Stimulated activated CD8-positive, alpha-beta memory T cell treated with anti-CD3 and anti-CD28 coated beads, Interleukin-2, amount 100 ng/mL, for 48 hours (primary cell): ENCODE measurements at regions not wholly inside any gene's neighbourhood (a gene's known extent, or its start where the extent isn't known, plus 50 kb on each side); places are given as distances from the start of the nearest gene placed in this dataset.

Source experiments
- DNase-seq, 2 donors: peaks; one replicate each; pipeline ENCODE4 v3.0.0-alpha.2; 2020; ENCODE audit warnings: low read depth in 2 of 2

DNA sequence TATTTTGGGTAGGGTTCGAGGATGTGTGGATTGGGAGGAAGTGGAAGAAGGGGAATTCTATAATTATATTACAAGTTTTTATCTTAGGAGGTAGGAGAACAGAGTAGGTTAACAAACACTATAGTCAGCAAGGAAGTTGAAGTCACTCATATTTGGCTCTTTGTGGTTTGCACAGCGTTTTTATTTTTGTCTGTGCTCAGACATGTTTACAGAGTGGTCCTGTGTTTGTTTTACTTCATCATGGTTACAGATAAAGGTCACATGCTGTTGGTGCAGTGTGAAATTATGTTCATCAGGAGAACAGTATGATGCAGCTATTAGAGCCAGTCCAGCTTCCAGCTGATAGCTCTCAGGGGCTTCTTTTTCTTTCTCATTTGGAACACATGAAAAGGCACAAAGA, 299.9 kb upstream of the SFRP2 start:
- DNase-seq, result no peak

- no peak for DNase-seq
Measured at GRCh38 chr4:154086247-154086646, 297.4 kb upstream of the SFRP2 start.

DNA sequence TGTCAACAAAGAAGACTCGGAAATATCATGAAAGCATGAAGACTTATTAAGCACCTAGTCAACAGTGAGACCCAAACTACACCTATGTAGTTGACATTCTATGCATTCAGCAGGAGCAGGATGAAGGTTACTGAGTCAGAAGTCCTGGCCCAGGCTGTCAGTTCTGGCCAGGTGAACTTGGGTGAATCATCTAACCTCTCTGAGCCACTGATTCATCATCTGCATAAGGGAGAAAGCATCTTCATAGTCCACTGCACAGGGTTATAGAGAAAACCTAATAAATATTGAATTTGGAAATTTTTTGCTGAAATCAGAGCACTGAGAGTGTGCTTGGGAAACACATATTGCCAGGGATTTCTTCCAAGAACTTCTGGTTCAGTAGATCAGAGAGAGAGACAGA, 296.0 kb upstream of the SFRP2 start:
- DNase-seq, result no peak

DNA sequence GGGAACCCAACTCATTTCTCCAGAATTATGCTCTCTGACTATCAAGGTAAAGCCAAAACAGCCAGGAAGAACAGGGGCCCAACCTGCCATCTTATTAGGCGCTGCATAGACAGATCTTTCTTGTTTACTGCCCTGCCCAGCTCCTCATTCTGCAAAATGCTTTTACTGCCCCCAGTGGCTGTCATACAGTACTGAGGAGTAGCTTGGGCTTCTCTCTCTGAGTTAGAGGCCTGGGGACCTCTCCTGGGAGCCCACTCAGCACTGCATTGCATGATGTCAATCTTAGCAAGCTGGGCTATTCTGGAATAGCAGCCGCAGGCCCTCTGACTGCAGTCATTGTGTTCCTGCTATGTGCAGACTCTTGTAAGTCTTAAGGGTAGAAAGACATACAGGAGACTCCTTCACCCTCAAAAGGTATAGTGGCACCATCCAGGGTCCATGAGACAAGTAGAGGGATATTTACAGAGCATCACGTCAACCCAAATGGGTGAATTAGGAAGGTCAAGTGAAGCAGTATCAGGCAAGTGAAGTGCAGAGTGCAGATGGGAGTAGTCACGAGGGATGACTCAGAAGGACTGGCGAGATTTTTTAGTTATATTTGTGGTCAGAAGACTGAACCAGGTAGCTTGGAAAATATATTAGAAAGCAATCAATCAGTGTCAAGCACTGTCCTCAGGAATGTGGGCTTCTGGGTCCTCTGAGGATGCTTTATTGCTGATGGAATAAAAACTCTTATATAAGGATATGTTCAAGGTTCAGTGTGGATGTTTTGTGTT, 294.1 kb upstream of the SFRP2 start:
- DNase-seq, result no peak

GRCh38 chr4:154081391-154081790, 292.5 kb upstream of the SFRP2 start:
- DNase-seq, result no peak

GRCh38 chr4:154078504-154079350, 289.8 kb upstream of the SFRP2 start:
- no peak for DNase-seq

- no peak for DNase-seq
Measured at GRCh38 chr4:154076921-154077320, 288.0 kb upstream of the SFRP2 start.

- no peak for DNase-seq
Measured at GRCh38 chr4:154073107-154073822, 284.4 kb upstream of the SFRP2 start.

DNA sequence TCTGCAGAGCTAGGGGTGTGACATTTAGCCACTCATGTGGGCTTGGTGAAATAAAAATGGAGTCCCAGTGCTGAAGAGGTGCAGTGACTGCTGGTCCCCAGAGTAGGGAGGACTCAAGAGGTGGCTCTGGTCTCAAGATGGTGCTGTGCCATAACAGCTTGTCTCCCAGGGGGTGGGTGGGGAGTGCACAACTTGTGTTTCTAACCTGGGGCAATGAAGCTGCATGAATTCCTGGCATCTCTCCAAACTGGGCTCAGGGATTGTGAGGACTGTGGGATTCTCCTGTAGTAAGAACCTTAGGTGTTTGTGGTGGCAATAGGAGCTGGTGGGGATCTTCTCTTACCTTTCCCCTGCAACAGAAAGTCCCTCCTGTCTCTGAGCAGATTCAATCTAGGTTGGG, 278.9 kb upstream of the SFRP2 start:
- DNase-seq, result no peak

DNA sequence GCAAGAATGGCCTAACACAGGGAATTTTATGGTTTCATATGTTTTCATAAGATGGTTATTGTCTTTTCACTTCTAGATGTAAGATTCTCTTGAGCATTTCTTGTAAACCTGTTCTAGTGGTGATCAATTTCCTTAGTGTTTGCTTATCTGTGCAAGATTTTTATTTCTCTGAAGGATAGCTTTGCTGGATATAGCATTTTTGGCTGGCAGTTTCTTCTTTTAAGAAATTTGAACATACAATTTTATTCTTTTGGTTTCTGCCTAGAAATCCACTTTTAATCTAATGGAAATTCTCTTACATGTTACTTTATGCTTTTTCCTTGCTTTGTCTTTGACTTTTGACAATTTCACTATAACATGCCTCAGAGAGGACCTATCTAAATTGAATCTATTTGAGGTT, 276.5 kb upstream of the SFRP2 start:
- no peak for DNase-seq

DNA sequence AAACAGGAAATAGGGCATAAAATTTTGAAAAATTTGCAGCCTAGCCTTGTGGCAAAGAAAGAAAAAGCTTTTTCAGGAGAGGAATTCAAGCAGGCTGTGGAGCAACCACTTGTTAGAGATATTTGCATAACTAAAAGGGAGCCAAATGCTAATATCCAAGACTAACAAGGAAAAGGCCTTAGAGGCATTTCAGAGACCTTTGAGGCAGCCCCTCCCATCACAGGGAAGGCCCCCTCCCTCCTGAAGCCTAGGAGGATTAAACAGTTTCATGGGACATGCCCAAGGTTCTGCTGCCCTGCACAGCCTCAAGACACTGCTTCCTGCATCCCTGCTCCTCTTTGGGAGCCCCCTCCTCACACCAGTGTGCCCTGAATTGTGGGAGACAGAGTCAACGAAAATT, 275.4 kb upstream of the SFRP2 start:
- DNase-seq, result no peak

GRCh38 chr4:154049457-154050181, 260.7 kb upstream of the SFRP2 start:
- no peak for DNase-seq

DNA sequence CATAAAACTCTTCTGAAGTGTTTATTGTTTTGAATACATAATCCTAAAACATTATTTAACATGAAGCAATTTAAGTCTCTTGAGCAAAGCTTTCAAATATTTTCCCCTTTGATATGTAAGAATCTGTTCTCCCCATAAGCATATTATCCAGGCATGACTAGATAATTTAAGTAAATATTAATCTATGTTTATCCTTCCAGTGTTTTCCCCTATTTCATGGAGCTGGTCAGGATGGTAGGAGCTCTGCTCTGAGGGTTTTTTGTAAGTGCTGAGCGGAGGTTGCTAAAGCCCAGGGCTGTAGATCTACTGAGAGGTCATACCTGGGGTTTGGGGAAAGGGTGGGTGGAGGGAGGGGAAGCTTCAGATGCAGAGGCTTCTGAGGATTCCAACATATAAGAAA, 258.9 kb upstream of the SFRP2 start:
- no peak for DNase-seq

- DNase-seq, result no peak
Measured at GRCh38 chr4:154044742-154045485, 256.0 kb upstream of the SFRP2 start.

DNA sequence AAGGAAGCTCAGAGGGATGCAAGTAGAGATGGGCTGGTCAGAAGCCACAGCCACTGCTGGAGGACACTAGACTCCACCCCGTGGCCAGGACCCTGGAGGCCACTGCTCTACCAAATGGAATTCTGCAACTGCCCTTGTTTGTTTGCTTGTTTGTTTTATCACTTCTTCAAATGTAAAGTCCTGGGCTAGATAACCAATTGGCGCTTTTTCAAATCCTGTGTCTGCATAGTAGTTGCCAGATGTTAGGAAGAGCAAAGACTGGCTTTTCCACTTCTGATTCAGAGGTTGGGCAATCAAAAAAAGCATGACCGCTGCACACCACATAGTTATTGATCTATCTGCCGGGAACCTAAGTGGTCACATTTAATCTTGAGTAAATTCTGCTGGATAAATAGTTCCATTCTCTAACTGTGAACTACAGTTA, 255.2 kb upstream of the SFRP2 start:
- no peak for DNase-seq

DNA sequence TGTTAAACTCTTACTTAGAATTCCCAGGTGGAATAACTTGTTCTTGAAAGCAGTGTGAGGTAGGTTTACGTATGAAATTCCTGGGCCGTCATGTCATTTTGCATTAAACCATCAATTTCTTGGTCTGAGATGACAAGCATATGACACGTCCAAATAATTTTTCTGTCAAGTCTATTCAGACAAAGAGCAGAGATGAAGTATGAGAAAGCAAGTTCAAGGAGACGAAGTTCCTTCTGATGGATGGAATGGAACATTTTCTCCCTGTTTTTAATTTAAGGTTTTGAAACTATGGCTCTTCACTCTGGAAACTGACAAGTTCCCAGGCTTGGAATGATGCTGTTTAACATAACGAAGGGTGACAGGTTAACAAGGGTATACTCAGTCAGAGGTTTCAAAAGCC, 252.8 kb upstream of the SFRP2 start:
- no peak for DNase-seq

- DNase-seq, result no peak
Measured at GRCh38 chr4:154039435-154040343, 250.8 kb upstream of the SFRP2 start.

DNA sequence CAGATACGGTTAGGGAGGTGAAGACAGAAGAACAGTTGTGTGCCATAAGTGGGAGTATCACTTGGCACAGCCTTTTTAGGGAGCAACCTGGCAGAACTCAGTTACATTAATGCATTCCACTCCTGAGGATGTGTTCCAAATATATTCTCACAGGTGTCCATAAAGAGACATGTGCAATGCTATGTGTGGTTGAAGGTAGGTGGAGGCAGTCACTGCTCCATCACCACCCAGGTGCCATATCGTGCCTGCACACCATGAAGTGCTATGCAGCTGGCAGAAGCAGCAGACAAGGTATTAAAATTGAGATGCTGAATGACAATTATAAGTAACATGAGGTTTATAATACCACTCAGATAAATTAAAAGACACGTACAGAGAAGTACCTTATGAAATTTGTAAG, 248.0 kb upstream of the SFRP2 start:
- DNase-seq, result no peak

- DNase-seq, result no peak
Measured at GRCh38 chr4:154035341-154035740, 246.5 kb upstream of the SFRP2 start.

DNA sequence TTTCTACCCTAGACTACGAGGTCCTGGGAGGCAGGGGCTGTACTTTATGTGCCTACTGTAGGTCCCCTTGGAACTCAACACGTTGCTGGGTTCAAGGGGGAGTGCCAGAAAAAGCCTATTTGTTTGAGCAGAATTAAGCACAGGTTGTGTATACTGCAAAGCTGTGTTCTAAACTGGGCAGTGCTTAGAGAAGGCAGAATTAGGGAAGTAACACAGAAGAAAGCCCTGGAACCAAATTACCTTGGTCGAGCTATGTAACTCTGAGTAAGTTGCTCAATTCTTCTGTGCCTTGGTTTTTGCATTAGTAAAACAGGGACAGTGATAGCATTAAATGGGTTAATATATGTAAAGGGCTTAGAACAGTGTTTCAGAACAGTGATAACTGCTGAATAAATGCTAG, 245.0 kb upstream of the SFRP2 start:
- no peak for DNase-seq
